GM12801 (cell line): ENCODE measurements at regions not wholly inside any gene's neighbourhood (a gene's known extent, or its start where the extent isn't known, plus 50 kb on each side); places are given as distances from the start of the nearest gene placed in this dataset.

Experiments used
- TF ChIP-seq, protein P1 (sequence below): IDR thresholded peaks from one replicate; pipeline ENCODE4 v1.5.1; 2011; ENCODE audit warnings: control low read depth; ENCODE audit not compliant: insufficient read length; ENCODE audit errors: extremely low read depth

DNA sequence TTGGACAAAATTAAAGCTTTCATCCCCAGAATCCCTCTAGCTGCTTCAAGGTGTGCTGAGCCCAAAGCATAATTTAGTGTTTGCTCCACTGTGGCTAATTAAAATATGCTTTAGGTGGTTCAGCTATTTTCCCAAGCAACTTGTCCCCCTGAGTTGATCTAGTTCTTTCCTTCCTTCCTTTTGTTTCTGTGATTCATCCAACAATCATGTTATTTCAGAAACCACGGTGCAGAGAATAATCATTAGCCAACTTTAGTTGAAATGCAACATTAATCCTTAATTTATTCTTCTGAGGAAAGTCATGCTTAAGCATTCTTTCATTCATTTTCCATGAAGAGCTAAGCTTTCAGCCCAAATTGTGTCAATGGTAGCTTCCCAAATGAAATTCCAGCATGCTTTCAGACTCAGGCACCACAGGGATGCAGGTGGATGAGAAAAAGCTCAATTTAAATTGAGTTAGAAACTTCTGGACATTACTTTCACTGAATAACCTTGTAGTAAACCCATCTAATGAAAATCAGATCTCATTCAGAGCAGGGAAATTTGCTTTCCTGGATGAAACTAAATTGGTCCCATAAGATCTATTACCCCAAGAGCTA is 209.0 kb upstream of the NT5E start:
- TF ChIP-seq, protein P1, sequence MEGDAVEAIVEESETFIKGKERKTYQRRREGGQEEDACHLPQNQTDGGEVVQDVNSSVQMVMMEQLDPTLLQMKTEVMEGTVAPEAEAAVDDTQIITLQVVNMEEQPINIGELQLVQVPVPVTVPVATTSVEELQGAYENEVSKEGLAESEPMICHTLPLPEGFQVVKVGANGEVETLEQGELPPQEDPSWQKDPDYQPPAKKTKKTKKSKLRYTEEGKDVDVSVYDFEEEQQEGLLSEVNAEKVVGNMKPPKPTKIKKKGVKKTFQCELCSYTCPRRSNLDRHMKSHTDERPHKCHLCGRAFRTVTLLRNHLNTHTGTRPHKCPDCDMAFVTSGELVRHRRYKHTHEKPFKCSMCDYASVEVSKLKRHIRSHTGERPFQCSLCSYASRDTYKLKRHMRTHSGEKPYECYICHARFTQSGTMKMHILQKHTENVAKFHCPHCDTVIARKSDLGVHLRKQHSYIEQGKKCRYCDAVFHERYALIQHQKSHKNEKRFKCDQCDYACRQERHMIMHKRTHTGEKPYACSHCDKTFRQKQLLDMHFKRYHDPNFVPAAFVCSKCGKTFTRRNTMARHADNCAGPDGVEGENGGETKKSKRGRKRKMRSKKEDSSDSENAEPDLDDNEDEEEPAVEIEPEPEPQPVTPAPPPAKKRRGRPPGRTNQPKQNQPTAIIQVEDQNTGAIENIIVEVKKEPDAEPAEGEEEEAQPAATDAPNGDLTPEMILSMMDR: no peak

DNA sequence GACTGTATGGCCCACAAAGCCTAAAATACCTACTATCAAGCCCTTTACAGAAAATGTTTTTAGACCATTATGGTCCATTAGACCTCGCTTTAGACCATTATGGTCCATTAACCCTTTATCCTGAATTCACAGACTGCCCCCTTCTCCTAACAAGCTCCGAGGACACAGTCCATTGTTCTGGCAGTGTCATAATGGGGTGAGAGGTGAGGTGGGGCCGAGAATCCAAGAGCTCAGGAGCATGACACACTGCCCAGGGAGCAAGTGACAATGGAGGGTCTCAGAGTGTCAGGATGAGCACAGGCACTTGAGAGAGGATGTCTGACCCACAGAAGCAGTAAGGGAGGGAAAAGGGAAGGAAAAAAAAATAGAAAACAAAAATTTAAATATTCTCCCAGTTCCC is 212.4 kb upstream of the NT5E start:
- TF ChIP-seq, protein P1: no peak

- TF ChIP-seq, protein P1: no peak
Observed at GRCh38 chr6:85236636-85237035, 213.2 kb upstream of the NT5E start.

- TF ChIP-seq, protein P1: no peak
Observed at GRCh38 chr6:85195243-85195642, 254.6 kb upstream of the NT5E start.

DNA sequence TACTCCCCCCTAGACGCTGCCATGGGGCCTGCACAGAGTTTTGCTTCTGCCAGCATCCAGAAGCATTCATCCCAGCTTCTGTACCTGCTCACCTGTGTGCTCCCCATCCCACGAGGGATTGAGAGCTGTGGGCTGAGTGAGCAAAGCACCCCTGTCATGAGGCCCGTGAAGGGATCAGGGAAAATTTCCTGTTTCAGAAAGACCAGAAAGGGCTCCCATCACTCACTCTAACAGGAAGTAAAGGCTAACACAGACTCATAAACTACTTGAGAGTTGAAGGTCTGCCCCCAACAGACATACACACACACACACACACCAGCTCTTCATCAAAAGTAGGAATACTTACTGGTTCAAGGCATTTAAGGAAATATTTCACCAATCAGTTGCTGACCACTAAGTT is 256.5 kb upstream of the NT5E start:
- TF ChIP-seq, protein P1: no peak

DNA sequence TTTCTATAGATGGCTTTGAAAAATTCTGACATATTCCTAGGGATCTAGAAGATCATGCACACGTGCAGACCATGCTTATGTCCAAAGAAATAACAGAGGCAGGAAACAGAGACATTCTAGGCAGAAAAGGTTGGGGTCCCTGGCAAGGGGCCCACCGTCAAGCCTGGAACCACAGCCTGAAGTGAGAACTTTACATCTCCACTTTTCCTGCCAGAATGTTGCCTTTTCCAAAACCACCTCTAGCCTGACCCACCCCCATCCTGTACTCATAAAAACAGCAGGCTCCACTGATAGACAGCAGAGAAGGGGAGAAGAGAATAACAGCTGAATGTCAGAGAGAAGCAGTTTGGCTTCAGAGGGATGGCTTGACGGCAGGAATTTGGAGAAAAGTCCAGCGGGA is 257.3 kb upstream of the NT5E start:
- TF ChIP-seq, protein P1: no peak

- TF ChIP-seq, protein P1: no peak
Observed at GRCh38 chr6:85192186-85192585, 257.7 kb upstream of the NT5E start.
